B cell (primary cell): ENCODE measurements at regions not wholly inside any gene's neighbourhood (a gene's known extent, or its start where the extent isn't known, plus 50 kb on each side); places are given as distances from the start of the nearest gene placed in this dataset.

Source experiments
- ATAC-seq: fragments of 200-7000 bp; cut with Tn5 transposase; one replicate; pipeline ENCODE4 v1.10.0; 2021; ENCODE audit warnings: low read depth, mild to moderate bottlenecking, moderate number of reproducible peaks, moderate library complexity
- CTCF ChIA-PET: fragments of 350-600 bp; sonication (Branson Sonifier 250); formaldehyde crosslinking; loops from one replicate; lab custom pipeline; 2021; ENCODE audit warnings: antibody characterized with exemption, inconsistent platforms; lab: Charles Lee
- POLR2A ChIA-PET: fragments of 350-600 bp; sonication (Branson Sonifier 250); formaldehyde crosslinking; loops from one replicate; lab custom pipeline; 2021; ENCODE audit warnings: antibody characterized with exemption; lab: Charles Lee
- DNase-seq: peaks from one replicate; pipeline ENCODE4 v3.0.0; 2013
- H2AFZ ChIP-seq: 2 replicates; pipeline ENCODE4 v1.6.1; 2012; ENCODE audit warnings: mild to moderate bottlenecking, low read depth, low read length; ENCODE audit not compliant: insufficient read depth, poor library complexity, severe bottlenecking
- H3K27ac ChIP-seq, 2 donors: 1 replicate in 1 of 2; 2 replicates in 1 of 2; pipeline ENCODE4 v1.5.1; 2012 to 2013; ENCODE audit warnings: low read length in 2 of 2, mild to moderate bottlenecking in 2 of 2, moderate library complexity in 1 of 2
- H3K27me3 ChIP-seq, 4 experiments: fragments of 200-600 bp in 1 of 4; sonication (generic) in 1 of 4; replicated peaks in 1 of 4; 1 replicate in 2 of 4; 2 replicates in 2 of 4; pipeline versions ENCODE4 v1.6.1 to v1.7.0; 2013 to 2016; ENCODE audit warnings: low read length in 3 of 4, mild to moderate bottlenecking in 2 of 4, mixed read lengths in 1 of 4, moderate library complexity in 1 of 4; ENCODE audit not compliant: insufficient read depth in 4 of 4, control insufficient read depth in 3 of 4; ENCODE audit errors: control extremely low read depth in 1 of 4
- H3K36me3 ChIP-seq, 2 experiments: replicated peaks in 1 of 2; 1 replicate in 1 of 2; 2 replicates in 1 of 2; pipeline versions ENCODE4 v1.6.1 to v1.7.1; 2013; ENCODE audit warnings: low read length in 1 of 2; ENCODE audit not compliant: insufficient read depth in 2 of 2, control insufficient read depth in 1 of 2; ENCODE audit errors: control extremely low read depth in 1 of 2, extremely low read depth in 1 of 2
- H3K4me1 ChIP-seq, 2 donors: fragments of 200-600 bp in 1 of 2; sonication (generic) in 1 of 2; 1 replicate in 1 of 2; 2 replicates in 1 of 2; pipeline versions ENCODE4 v1.5.1 to v1.6.1; 2013 to 2017; ENCODE audit warnings: low read length in 2 of 2; ENCODE audit not compliant: control insufficient read depth in 2 of 2, insufficient read depth in 2 of 2
- H3K4me2 ChIP-seq: replicated peaks from 2 replicates; pipeline ENCODE3; 2012; ENCODE audit warnings: mild to moderate bottlenecking, low read depth, low read length; ENCODE audit not compliant: poor library complexity, severe bottlenecking
- H3K4me3 ChIP-seq, 5 experiments: fragments of 200-600 bp in 1 of 5; sonication (generic) in 1 of 5; 1 replicate in 3 of 5; 2 replicates in 2 of 5; pipeline versions ENCODE4 v1.5.1 to v1.7.0; 2011 to 2016; ENCODE audit warnings: low read length in 4 of 5, mild to moderate bottlenecking in 4 of 5, low read depth in 2 of 5, control low read depth in 1 of 5, moderate library complexity in 1 of 5; ENCODE audit not compliant: insufficient read depth in 1 of 5; ENCODE audit errors: control extremely low read depth in 1 of 5, extremely low read depth in 1 of 5
- H3K79me2 ChIP-seq: fragments of 200-600 bp; sonication (generic); one replicate; pipeline ENCODE4 v1.6.0; 2016; ENCODE audit warnings: low read length; ENCODE audit not compliant: control insufficient read depth, insufficient read depth
- H3K9ac ChIP-seq: fragments of 200-600 bp; sonication (generic); 2 replicates; pipeline ENCODE4 v1.6.1; 2017; ENCODE audit warnings: mild to moderate bottlenecking, low read length, moderate library complexity
- H3K9me3 ChIP-seq, 3 donors: one replicate each; pipeline versions ENCODE4 v1.6.1 to v1.7.1; 2013; ENCODE audit warnings: low read length in 2 of 3; ENCODE audit not compliant: control insufficient read depth in 2 of 3, insufficient read depth in 1 of 3; ENCODE audit errors: control extremely low read depth in 1 of 3
- H4K20me1 ChIP-seq: 2 replicates; pipeline ENCODE4 v1.6.0; 2012; ENCODE audit warnings: mild to moderate bottlenecking, low read length; ENCODE audit not compliant: insufficient read depth, control insufficient read depth, poor library complexity, severe bottlenecking
- H3K27ac Mint-ChIP-seq: one replicate; pipeline ENCODE4 v1.8.0; 2021; ENCODE audit warnings: mixed read lengths
- H3K27me3 Mint-ChIP-seq: one replicate; pipeline ENCODE4 v1.8.0; 2021; ENCODE audit warnings: mixed read lengths
- H3K4me1 Mint-ChIP-seq: one replicate; pipeline ENCODE4 v1.8.0; 2021; ENCODE audit warnings: mixed read lengths
- H3K4me3 Mint-ChIP-seq: one replicate; pipeline ENCODE4 v1.8.0; 2021; ENCODE audit warnings: mixed read lengths
- H3K9me3 Mint-ChIP-seq: one replicate; pipeline ENCODE4 v1.8.0; 2022; ENCODE audit warnings: mixed read lengths; ENCODE audit not compliant: insufficient read depth
- CTCF ChIP-seq: fragments of 200-600 bp; IDR thresholded peaks from one replicate; pipeline ENCODE4 v1.8.0; 2022; ENCODE audit warnings: antibody characterized with exemption, mild to moderate bottlenecking
- EZH2 ChIP-seq: IDR thresholded peaks from 2 replicates; pipeline ENCODE4 v1.6.1; 2012; ENCODE audit warnings: borderline replicate concordance, low read depth, mild to moderate bottlenecking, moderate library complexity, low read length; ENCODE audit not compliant: insufficient read depth, poor library complexity, severe bottlenecking
- WGBS: methylation state at CpG from one replicate; pipeline ENCODE4 v1.1.5; 2013; ENCODE audit warnings: missing lambda C conversion rate; ENCODE audit not compliant: insufficient coverage; 5-methylcytosine and 5-hydroxymethylcytosine counted together
- intact Hi-C: fragments of 100-400 bp; cut with micrococcal nuclease; formaldehyde crosslinking; loops from one replicate; pipeline ENCODE4 v1.10.0; 2022

GRCh38 chr13:28548872-28549271 lies 53.9 kb upstream of the FLT1 start:
- DNase-seq (no peak), ATAC-seq (no peak)
- TF ChIP-seq EZH2 (no peak), CTCF (no peak)
- no peak overlapping the region for H3K4me3 ChIP-seq
- 100% methylated on average over 1 of the region's 2 CpGs for WGBS
- H3K9me3 ChIP-seq, result peaks cover 0 to 6% (median 4%) of the 10 kb centered on the region in 3 donors
- H2AFZ ChIP-seq, result no peak overlapping the region
- intact Hi-C loops, result no loop called here
- ChIA-PET CTCF (no interaction called here), POLR2A (no interaction called here)
- Mint-ChIP-seq H3K9me3 (peaks cover 1% of the 10 kb centered on the region), H3K27me3 (peaks cover 31% of the 10 kb centered on the region), H3K4me1 (no peaks in the 10 kb centered on the region), H3K4me3 (no peak overlapping the region), H3K27ac (no peak overlapping the region)
- peaks cover 0 to 12% (median 3%) of the 10 kb centered on the region in 4 experiments for H3K27me3 ChIP-seq
- H3K79me2 ChIP-seq, result no peaks in the 10 kb centered on the region
- H3K27ac ChIP-seq, result no peak overlapping the region
- no peaks in the 10 kb centered on the region for H3K4me1 ChIP-seq
- no peak overlapping the region for H3K9ac ChIP-seq
- H3K4me2 ChIP-seq, result no peak overlapping the region
- no peaks in the 10 kb centered on the region for H4K20me1 ChIP-seq
- no peaks in the 10 kb centered on the region for H3K36me3 ChIP-seq

GRCh38 chr13:28548468-28548867 lies 53.5 kb upstream of the FLT1 start:
- Histone ChIP-seq H3K27me3 (peaks cover 0 to 12% (median 4%) of the 10 kb centered on the region in 4 experiments), H3K27ac (no peak overlapping the region), H3K4me3 (no peak overlapping the region), H4K20me1 (no peaks in the 10 kb centered on the region), H3K4me2 (no peak overlapping the region), H3K4me1 (no peaks in the 10 kb centered on the region), H2AFZ (no peak overlapping the region), H3K79me2 (no peaks in the 10 kb centered on the region), H3K36me3 (no peaks in the 10 kb centered on the region), H3K9ac (no peak overlapping the region), H3K9me3 (peaks cover 0 to 10% (median 8%) of the 10 kb centered on the region in 3 donors)
- Mint-ChIP-seq H3K9me3 (peaks cover 4% of the 10 kb centered on the region), H3K4me1 (no peaks in the 10 kb centered on the region), H3K4me3 (no peak overlapping the region), H3K27me3 (peaks cover 31% of the 10 kb centered on the region), H3K27ac (no peak overlapping the region)
- ATAC-seq (no peak), DNase-seq (no peak)
- no peak for TF ChIP-seq EZH2
- intact Hi-C loops, result no loop called here
- ChIA-PET POLR2A (no interaction called here), CTCF (no interaction called here)
- 92% methylated on average over 4 of the region's 4 CpGs for WGBS
